Transverse colon (tissue), 4 donors: ENCODE measurements at regions not wholly inside any gene's neighbourhood (a gene's known extent, or its start where the extent isn't known, plus 50 kb on each side); places are given as distances from the start of the nearest gene placed in this dataset.

ENCODE experiments used
- DNase-seq: peaks from one replicate; pipeline ENCODE4 v3.0.0-alpha.2; 2019
- H3K27ac ChIP-seq, 4 donors: fragments of 200-600 bp; sonication (generic); 2 replicates each; pipeline ENCODE4 v1.5.1; 2016 to 2018; ENCODE audit warnings: inconsistent platforms in 4 of 4
- H3K27me3 ChIP-seq: fragments of 200-600 bp; sonication (generic); 2 replicates; pipeline ENCODE4 v1.5.1; 2017; ENCODE audit warnings: inconsistent platforms
- H3K36me3 ChIP-seq, 4 donors: fragments of 200-600 bp; sonication (generic); 2 replicates each; pipeline ENCODE4 v1.5.1; 2017 to 2019; ENCODE audit warnings: inconsistent platforms in 4 of 4
- H3K4me1 ChIP-seq, 4 donors: fragments of 200-600 bp; sonication (generic); 2 replicates each; pipeline ENCODE4 v1.5.1; 2017 to 2020; ENCODE audit warnings: inconsistent platforms in 4 of 4
- H3K4me3 ChIP-seq, 4 donors: fragments of 200-600 bp; sonication (generic); 1 replicate in 1 of 4; 2 replicates in 3 of 4; pipeline versions ENCODE4 v1.5.1 to v1.6.1; 2017 to 2019; ENCODE audit warnings: inconsistent platforms in 4 of 4
- H3K9me3 ChIP-seq, 2 donors: fragments of 200-600 bp; sonication (generic); 2 replicates each; pipeline ENCODE4 v1.5.1; 2017 to 2019; ENCODE audit warnings: inconsistent platforms in 2 of 2
- EP300 ChIP-seq: sonication (generic); formaldehyde crosslinking; IDR thresholded peaks from one replicate; pipeline ENCODE4 v1.6.1; 2017; ENCODE audit warnings: antibody characterized with exemption, low read depth
- POLR2A ChIP-seq: fragments of 450-650 bp; IDR thresholded peaks from one replicate; pipeline ENCODE4 v1.6.1; 2016; ENCODE audit warnings: antibody characterized with exemption, mild to moderate bottlenecking, moderate library complexity
- POLR2AphosphoS5 ChIP-seq, 3 donors: sonication (generic); formaldehyde crosslinking; IDR thresholded peaks; one replicate each; pipeline ENCODE4 v1.6.1; 2016; ENCODE audit warnings: antibody characterized with exemption in 3 of 3
- WGBS, 2 donors: methylation state at CpG; one replicate each; pipeline ENCODE4 v1.1.5; 2018; ENCODE audit warnings: low coverage in 1 of 2; 5-methylcytosine and 5-hydroxymethylcytosine counted together
- in situ Hi-C, 4 donors: fragments of 200-750 bp; cut with MboI; loops; one replicate each; pipeline versions ENCODE4 v1.15.0 to v1.15.1; 2017; ENCODE audit warnings: low sequenced_read_pairs in 3 of 4, low pct_ligation_motif_present in 1 of 4, low pct_unique_long_range_greater_than_20kb in 1 of 4
- intact Hi-C: fragments of 100-400 bp; cut with DNase I; formaldehyde crosslinking; loops from one replicate; pipeline ENCODE4 v1.15.1; 2023; ENCODE audit warnings: low total_unique reads
- TF ChIP-seq, protein P1 (sequence below), 5 experiments: fragments of 200-600 bp in 3 of 5; fragments of 450-650 bp in 2 of 5; sonication (generic) in 3 of 5; IDR thresholded peaks; 1 replicate in 2 of 5; 2 replicates in 3 of 5; pipeline ENCODE4 v1.5.1; 2016 to 2017; ENCODE audit warnings: antibody characterized with exemption in 5 of 5, inconsistent platforms in 3 of 5, mild to moderate bottlenecking in 2 of 5, moderate library complexity in 1 of 5

DNA sequence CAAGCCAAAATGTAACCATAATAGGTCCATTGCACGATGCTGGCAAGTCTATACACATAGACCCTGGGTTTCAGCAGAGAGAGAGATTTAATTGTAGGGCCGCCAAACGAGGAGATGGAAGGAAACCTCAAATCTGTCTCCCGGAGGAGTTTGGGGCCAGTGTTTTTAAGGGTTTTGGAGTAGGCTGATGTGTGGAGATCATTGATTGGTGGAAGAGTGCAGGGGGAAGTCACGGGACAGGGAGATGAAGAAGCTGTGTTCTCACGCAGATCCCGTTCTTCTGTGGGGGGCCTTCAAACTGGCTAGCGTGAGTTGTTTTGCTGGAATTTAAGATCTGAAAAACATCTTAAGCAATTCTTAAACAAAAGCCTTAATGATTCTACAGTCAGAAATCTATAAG lies 84.8 kb downstream of the KATNIP start:
- Histone ChIP-seq H3K27me3 (no peaks in the 10 kb centered on the region), H3K4me3 (no peak overlapping the region), H3K36me3 (no peaks in the 10 kb centered on the region), H3K4me1 (peaks cover 0 to 4% (median 0%) of the 10 kb centered on the region in 4 donors), H3K9me3 (no peaks in the 10 kb centered on the region), H3K27ac (no peak overlapping the region)
- DNase-seq, result no peak
- no peak for TF ChIP-seq POLR2A
- TF ChIP-seq POLR2AphosphoS5 (IDR thresholded peaks at IDR 0.05), result no peak
- TF ChIP-seq, protein P1, sequence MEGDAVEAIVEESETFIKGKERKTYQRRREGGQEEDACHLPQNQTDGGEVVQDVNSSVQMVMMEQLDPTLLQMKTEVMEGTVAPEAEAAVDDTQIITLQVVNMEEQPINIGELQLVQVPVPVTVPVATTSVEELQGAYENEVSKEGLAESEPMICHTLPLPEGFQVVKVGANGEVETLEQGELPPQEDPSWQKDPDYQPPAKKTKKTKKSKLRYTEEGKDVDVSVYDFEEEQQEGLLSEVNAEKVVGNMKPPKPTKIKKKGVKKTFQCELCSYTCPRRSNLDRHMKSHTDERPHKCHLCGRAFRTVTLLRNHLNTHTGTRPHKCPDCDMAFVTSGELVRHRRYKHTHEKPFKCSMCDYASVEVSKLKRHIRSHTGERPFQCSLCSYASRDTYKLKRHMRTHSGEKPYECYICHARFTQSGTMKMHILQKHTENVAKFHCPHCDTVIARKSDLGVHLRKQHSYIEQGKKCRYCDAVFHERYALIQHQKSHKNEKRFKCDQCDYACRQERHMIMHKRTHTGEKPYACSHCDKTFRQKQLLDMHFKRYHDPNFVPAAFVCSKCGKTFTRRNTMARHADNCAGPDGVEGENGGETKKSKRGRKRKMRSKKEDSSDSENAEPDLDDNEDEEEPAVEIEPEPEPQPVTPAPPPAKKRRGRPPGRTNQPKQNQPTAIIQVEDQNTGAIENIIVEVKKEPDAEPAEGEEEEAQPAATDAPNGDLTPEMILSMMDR (IDR thresholded peaks at IDR 0.05), result no peak
- no peak for TF ChIP-seq EP300
- in situ Hi-C loops (no loop called here), intact Hi-C loops (no loop called here)
- WGBS, 2 donors, result 76 to 96% methylated on average over 5 to 8 of the region's 8 CpGs

DNA sequence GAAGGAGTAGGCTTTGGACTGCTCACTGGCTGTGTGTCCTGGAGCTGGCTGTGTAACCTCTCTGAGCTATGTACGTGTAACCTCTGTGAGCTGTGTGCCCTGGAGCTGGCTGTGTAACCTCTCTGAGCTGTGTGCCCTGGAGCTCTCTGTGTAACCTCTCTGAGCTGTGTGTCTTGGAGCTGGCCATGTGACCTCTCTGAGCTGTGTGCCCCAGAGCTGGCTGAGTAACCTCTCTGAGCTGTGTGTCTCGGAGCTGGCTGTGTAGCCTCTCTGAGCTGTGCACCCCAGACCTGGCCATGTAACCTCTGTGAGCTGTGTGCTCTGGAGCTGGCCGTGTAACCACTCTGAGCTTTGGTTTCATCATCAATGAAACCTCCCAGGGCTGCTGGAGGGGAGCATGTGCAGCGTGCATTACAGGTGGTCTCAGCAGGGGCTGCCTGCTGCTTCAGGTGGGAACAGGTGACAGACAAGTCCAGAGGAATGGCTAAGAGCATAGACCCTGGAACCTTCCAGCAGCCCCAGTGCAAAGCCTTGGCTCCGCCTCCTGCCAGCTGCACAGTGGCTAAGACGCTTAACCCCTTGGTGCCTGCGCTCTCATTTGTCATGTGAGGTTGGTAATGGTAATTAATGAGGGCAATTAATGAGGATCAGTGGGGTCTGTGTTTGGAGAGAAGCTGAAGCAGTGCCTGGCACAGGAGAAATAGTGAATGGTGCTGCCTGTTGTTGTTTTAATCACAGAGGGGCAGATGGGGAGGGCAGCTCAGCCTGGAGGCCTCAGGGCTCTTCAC lies 86.7 kb downstream of the KATNIP start:
- peaks cover 0 to 4% (median 0%) of the 10 kb centered on the region in 4 donors for H3K4me1 ChIP-seq
- no peaks in the 10 kb centered on the region for H3K36me3 ChIP-seq
- no peak overlapping the region for H3K27ac ChIP-seq
- no peak for DNase-seq
- intact Hi-C loops (no loop called here), in situ Hi-C loops (no loop called here)
- TF ChIP-seq, protein P1 (IDR thresholded peaks at IDR 0.05), result no peak
- TF ChIP-seq POLR2AphosphoS5 (IDR thresholded peaks at IDR 0.05), result no peak
- no peak for TF ChIP-seq EP300
- TF ChIP-seq POLR2A, result no peak
- H3K9me3 ChIP-seq, result no peaks in the 10 kb centered on the region
- no peak overlapping the region for H3K4me3 ChIP-seq
- H3K27me3 ChIP-seq, result no peaks in the 10 kb centered on the region
- 80% methylated on average over 7 of the region's 7 CpGs; no CpG with 5 or more reads in 1 of the 2 donors for WGBS, 2 donors

DNA sequence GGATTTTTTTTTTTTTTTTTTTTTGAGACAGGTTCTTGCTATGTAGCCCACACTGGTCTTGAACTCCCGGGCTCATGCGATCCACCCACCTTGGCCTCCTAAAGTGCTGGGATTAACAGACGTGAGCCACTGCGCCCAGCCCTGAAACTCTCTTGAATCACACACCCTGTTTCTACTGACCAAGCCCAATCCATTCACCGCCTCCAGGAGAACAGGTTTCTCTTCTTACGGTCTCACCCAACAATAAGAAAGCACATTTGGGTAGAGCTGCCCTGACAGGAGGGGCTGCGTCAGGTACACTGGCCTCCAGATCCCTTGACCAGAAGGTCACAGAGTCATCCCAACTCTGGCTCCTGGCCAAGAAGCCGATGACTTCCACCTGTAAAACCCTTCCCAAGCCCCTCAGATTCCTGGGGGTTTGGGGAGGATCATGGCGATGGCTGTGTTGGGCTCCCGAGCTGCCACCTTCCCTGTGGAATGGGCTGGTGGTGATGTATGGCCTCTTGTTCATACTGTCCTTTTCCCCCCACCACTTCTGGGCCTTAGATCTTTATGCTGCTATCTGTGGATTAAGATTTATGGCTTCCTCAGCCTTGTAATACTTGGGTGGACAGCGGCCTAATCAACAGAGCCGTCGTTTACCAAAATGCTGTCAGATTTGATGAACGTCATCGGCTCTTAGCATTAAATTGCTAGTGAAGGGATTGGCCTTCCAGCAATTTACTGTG lies 89.1 kb downstream of the KATNIP start:
- Histone ChIP-seq H3K27ac (peak overlapping the region in 2 of 4 donors; percentile 45 to 74), H3K9me3 (no peaks in the 10 kb centered on the region), H3K4me3 (no peak overlapping the region), H3K27me3 (no peaks in the 10 kb centered on the region), H3K36me3 (no peaks in the 10 kb centered on the region), H3K4me1 (peaks cover 0 to 4% (median 0%) of the 10 kb centered on the region in 4 donors)
- peak; percentile 37 for DNase-seq
- WGBS, 2 donors, result 63 to 80% methylated on average over 2 to 15 of the region's 15 CpGs
- intact Hi-C loops, result no loop called here
- TF ChIP-seq, protein P1 (IDR thresholded peaks at IDR 0.05), result no peak
- no peak for TF ChIP-seq POLR2AphosphoS5 (IDR thresholded peaks at IDR 0.05)
- no peak for TF ChIP-seq EP300
- TF ChIP-seq POLR2A, result no peak
- in situ Hi-C loops, result no loop called here

DNA sequence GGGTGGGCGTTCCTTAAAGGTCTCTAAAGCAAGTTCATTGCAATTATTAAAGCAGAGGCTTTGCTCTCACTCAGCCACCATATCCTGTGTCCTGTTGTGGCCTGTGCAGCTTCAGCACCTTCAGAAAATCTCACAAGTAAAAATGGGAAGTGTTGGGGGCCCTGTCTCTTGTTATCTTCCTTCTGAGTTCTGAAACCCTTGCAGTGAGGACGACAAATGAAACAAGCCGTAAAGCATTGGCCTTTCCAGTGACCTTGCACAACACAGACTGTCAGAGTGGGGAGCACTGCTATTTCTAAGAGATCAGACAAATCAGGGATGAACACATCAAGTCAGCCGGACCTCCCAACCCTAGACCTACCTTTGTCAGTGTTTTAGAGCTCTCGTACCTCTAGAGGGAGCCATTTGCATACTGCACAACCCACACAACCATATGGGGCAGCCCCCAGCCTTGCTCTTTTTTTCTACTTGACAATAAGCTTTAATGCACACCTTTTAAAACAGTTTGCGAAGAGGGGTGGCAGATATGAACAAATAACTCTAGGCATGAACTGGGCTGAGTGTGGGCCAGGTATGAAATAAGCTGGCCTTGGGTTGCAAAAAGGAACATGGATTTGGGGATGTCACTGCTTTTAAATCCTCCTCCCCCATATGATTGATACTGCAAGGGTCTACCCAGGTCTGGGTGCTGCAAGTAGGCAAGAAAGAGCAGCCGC lies 89.8 kb downstream of the KATNIP start:
- Histone ChIP-seq H3K9me3 (no peaks in the 10 kb centered on the region), H3K4me1 (peaks cover 0 to 4% (median 0%) of the 10 kb centered on the region in 4 donors), H3K27ac (peak overlapping the region in 1 of 4 donors; percentile 74), H3K27me3 (no peaks in the 10 kb centered on the region), H3K36me3 (no peaks in the 10 kb centered on the region), H3K4me3 (no peak overlapping the region)
- in situ Hi-C loops (no loop called here), intact Hi-C loops (no loop called here)
- WGBS, 2 donors, result 54 to 68% methylated on average over 4 to 7 of the region's 7 CpGs
- no peak for TF ChIP-seq EP300
- TF ChIP-seq, protein P1 (IDR thresholded peaks at IDR 0.05), result peak; percentile 35 to 48 (median 46)
- no peak for DNase-seq
